ENCODE measurements at regions not wholly inside any gene's neighbourhood (a gene's known extent, or its start where the extent isn't known, plus 50 kb on each side); places are given as distances from the start of the nearest gene placed in this dataset.

DNA sequence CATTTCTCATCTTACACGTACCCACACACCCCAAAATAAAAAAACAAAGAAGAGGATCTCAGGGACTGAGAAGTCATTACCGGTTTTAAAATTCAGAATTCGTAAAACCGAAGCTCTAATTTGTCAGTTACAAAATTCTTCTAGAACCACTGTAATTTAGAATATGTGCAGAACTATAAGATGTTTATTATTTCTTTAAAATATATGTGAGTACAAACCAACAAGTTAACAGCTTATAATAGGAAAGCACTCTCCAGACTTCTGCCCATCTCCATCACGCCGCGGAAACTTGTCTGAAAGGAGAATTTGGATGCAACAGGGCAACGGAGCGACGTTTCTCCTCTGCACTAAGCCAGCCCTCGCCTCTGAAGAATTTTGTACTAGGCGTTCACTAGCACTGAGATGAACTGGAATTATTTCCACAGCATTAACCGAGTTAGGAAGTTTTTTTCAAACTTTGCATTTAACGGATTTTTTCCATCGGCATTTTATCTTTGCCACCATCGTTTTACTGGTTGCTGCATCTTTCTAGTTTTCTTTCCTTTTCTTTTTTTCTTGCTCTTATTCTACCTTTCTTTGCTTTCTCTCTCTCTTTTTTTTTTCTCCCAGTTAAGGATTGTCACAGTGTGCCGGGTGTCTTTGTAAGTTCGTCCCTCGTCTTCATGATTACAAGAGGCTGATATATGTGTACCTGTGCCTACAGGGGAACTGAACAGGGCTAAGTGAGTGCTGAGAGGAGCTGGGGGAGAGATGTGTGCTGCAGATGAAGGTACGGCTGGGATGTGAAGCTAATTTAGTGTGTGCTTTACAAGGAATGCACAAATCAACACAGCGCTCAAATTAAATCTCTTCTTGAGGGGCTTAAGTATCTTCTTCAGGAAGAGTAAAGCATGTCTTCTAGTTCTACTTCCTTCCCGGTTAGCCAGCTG lies 295.9 kb upstream of the NFE2L3 start:
- H3K4me3 ChIP-seq (ENCODE audit: low read depth, low read length) = peak overlapping the region; percentile 54
- TF ChIP-seq, protein P1, sequence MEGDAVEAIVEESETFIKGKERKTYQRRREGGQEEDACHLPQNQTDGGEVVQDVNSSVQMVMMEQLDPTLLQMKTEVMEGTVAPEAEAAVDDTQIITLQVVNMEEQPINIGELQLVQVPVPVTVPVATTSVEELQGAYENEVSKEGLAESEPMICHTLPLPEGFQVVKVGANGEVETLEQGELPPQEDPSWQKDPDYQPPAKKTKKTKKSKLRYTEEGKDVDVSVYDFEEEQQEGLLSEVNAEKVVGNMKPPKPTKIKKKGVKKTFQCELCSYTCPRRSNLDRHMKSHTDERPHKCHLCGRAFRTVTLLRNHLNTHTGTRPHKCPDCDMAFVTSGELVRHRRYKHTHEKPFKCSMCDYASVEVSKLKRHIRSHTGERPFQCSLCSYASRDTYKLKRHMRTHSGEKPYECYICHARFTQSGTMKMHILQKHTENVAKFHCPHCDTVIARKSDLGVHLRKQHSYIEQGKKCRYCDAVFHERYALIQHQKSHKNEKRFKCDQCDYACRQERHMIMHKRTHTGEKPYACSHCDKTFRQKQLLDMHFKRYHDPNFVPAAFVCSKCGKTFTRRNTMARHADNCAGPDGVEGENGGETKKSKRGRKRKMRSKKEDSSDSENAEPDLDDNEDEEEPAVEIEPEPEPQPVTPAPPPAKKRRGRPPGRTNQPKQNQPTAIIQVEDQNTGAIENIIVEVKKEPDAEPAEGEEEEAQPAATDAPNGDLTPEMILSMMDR (IDR thresholded peaks at IDR 0.05; ENCODE audit: low read depth, low read length, missing control alignments) = no peak
- H3K36me3 ChIP-seq (replicated peaks) = no peaks in the 10 kb centered on the region
- in situ Hi-C loops (cut with HindIII; ENCODE audit: low pct_ligation_motif_present, low sequenced_read_pairs) = no loop called here
- no peaks in the 10 kb centered on the region for H3K27me3 ChIP-seq (replicated peaks)
- H3K27ac ChIP-seq = peak overlapping the region; percentile 88
- no peak for DNase-seq

DNA sequence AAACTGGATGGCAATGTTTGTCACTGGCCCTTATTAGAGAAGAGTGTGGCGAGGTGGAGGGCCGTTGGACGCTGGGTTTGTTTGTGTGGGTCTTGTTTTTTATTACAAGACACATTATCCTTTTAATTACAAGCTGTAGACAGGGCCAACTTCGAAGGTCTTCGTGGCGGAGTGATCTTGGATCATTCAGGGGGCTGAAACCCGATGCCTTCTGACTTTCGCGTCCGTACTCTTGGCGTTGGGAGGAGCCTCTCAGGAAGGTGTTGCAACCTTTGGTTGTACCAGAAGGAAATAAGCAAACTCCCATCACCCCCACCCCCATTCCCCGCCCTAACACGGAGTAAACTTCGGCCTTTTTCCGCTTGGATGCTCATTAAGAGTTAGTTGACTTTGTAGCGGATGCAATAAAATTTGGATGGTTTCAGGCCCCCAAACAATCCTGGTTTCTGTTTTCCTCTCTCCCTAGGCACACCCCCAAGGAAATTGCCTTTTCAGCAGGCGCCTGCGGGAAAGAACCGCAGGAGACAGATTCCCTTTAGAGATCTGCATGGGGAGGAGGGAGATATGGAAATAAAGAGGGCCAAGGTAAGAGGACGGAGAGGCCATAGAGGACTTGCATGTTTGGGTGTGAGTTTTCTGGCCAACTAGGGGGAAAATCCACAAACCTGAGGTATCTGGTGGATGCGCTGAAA lies 294.5 kb upstream of the NFE2L3 start:
- Histone ChIP-seq H3K27me3 (replicated peaks) (no peaks in the 10 kb centered on the region), H3K27ac (peak overlapping the region; percentile 88), H3K4me3 (ENCODE audit: low read depth, low read length) (peak overlapping the region; percentile 54), H3K36me3 (replicated peaks) (no peaks in the 10 kb centered on the region)
- no peak for DNase-seq
- in situ Hi-C loops (cut with HindIII; ENCODE audit: low pct_ligation_motif_present, low sequenced_read_pairs) = no loop called here
- TF ChIP-seq, protein P1 (IDR thresholded peaks at IDR 0.05; ENCODE audit: low read depth, low read length, missing control alignments) = no peak

DNA sequence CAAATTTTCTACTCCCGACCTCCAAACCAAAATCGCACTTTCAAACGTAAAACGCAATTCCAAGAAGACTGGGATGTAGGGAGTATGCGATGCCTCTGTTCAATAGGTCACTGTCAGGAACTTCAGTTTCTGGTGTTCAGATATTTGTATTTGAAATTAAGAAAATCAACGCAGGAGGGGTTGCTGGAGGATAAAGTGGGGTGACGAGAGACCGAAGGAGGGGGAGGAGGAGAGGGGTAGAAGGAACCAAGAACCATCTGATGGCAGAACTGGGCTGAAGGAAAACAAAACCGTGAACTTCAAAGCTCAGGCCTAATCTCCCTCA lies 293.8 kb upstream of the NFE2L3 start:
- Histone ChIP-seq H3K27ac (no peak overlapping the region), H3K36me3 (replicated peaks) (no peaks in the 10 kb centered on the region), H3K4me3 (ENCODE audit: low read depth, low read length) (no peak overlapping the region), H3K27me3 (replicated peaks) (peaks cover 2% of the 10 kb centered on the region)
- in situ Hi-C loops (cut with HindIII; ENCODE audit: low pct_ligation_motif_present, low sequenced_read_pairs) = no loop called here
- DNase-seq = no peak
- TF ChIP-seq, protein P1 (IDR thresholded peaks at IDR 0.05; ENCODE audit: low read depth, low read length, missing control alignments) = no peak

- Histone ChIP-seq H3K27ac (no peak overlapping the region), H3K4me3 (ENCODE audit: low read depth, low read length) (no peak overlapping the region), H3K36me3 (replicated peaks) (no peaks in the 10 kb centered on the region), H3K27me3 (replicated peaks) (peaks cover 7% of the 10 kb centered on the region)
- DNase-seq = no peak
- TF ChIP-seq, protein P1 (IDR thresholded peaks at IDR 0.05; ENCODE audit: low read depth, low read length, missing control alignments) = no peak
- in situ Hi-C loops (cut with HindIII; ENCODE audit: low pct_ligation_motif_present, low sequenced_read_pairs) = no loop called here
Observed at GRCh38 chr7:25858525-25859411, 293.2 kb upstream of the NFE2L3 start.

DNA sequence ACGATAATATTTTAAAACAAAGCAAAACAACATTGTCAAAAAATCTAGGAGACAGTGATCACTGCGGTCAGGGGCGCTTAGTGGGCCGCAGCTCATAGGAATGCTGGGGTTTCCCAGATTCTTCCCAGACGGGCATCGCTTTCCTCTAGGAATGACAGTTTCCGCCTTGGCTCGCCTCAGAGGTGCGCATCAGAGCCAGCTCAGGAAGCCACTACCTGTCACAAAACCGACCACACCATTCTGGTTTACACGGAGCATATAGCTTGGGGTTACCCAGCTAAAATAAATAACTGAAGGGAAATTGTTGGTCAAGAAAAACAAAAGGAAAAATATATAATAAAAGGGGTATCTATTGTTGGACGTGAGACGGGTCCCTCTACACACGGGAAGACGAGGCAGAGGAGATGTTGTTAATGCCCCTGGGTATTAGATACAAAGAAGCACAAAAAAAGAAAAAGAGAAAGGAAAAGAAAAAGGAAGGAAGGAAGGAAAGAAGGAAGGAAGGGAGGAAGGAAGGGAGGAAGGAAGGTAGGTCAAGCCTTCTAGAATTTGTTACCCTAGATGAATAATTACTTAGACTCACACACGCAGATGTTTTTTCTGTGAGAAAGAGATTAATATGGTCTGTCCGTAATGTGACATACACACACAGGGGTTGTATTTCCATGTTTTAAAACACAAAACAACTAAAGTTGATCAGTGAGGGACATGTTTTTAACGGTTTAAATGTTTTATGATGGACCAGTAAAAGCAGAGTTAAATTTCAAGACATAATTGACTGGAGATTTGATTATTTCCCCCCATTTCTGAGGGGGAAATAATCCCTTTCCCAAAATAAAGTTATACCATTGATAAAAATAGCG lies 292.4 kb upstream of the NFE2L3 start:
- Histone ChIP-seq H3K4me3 (ENCODE audit: low read depth, low read length) (no peak overlapping the region), H3K27ac (no peak overlapping the region), H3K27me3 (replicated peaks) (peaks cover 12% of the 10 kb centered on the region), H3K36me3 (replicated peaks) (no peaks in the 10 kb centered on the region)
- in situ Hi-C loops (cut with HindIII; ENCODE audit: low pct_ligation_motif_present, low sequenced_read_pairs) = no loop called here
- TF ChIP-seq, protein P1 (IDR thresholded peaks at IDR 0.05; ENCODE audit: low read depth, low read length, missing control alignments) = no peak
- DNase-seq = no peak

Data from brain microvascular endothelial cell (primary cell).